Fibroblast of the conjunctiva (primary cell): ENCODE measurements at regions not wholly inside any gene's neighbourhood (a gene's known extent, or its start where the extent isn't known, plus 50 kb on each side); places are given as distances from the start of the nearest gene placed in this dataset.

Experiments used
- DNase-seq: peaks from one replicate; pipeline ENCODE4 v3.0.0-alpha.2; 2010; ENCODE audit warnings: low read depth

DNA sequence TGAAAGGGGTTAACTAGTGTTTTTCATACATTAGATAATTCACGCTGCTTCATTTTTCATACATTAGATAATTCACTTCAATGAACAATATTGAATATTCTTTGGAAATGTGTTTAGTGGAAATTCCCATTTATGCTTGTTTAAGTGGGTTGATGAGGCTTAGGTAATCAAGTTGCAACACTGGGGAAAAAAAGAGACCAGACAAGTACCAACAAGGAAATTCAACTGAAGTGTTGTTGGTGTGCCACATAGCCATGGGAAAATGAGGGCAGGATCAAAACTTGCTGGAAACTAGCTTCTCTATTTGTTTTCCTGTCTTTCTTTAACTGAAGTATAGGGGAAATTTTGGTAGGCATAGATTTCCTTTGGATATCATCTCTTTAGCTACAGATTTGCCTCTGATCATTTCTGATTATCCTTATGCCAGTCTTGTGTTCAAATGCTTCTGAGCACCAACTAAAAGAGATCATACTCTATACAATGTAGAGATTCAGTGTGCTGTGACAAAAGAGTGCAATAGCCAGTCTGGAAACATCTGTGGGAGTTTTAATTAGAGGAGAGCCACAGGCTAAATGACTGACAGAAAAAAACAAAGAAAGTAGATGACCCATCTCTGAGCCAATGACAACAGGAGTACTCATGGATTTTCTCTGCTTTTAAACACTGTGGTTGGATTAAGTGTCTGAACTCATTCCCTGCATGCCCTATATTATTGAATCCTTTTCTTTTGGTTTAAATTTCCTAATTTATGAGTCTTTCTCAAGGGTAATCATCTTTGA is 67.6 kb upstream of the CTSC start:
- DNase-seq = no peak

DNA sequence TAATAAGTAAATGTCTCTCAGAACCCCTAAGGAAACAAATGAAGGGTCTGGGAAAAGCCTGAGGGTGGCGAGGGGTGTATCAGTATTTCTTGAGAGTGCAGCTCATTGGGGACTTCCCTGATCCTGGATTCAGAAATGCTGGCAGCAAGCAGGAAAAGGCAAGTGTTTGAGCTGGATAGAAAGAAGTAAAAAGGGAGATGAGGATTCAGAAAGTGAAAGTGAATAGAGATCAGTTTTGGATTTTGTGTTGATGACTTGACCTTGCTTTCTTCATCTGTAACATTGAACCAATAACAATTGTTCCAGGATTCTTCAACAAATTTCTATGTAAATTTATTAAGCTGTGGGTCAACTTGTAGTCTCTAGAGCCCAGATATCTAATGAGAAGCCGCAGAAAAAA is 66.9 kb upstream of the CTSC start:
- DNase-seq = no peak

- DNase-seq = no peak
Measured at GRCh38 chr11:88402784-88403183, 65.2 kb upstream of the CTSC start.

DNA sequence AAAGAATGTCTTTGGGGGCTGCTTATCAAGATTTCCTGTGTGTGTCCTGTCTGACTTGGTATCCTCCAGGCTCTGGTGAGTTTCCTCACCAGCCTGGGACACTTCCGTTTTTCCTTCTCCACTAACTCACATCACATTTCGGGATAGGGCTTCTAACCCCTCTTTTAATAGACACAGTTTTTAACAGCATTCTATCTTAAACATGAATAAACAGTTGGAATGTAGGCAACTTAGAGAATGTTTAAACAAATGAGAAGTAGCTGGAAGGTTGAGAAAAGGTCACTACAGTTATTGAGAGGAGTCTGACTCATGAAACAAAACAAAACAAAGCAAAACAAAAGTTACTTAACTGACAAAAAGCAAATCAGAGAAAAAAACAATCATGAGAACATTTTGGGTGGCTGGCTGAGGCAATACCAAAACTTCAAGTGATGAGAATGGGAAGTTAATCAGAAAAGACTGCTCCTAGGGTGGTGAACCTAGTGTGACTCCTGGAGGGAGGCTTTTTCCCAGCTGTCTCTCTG is 64.7 kb upstream of the CTSC start:
- DNase-seq = peak; percentile 60

DNA sequence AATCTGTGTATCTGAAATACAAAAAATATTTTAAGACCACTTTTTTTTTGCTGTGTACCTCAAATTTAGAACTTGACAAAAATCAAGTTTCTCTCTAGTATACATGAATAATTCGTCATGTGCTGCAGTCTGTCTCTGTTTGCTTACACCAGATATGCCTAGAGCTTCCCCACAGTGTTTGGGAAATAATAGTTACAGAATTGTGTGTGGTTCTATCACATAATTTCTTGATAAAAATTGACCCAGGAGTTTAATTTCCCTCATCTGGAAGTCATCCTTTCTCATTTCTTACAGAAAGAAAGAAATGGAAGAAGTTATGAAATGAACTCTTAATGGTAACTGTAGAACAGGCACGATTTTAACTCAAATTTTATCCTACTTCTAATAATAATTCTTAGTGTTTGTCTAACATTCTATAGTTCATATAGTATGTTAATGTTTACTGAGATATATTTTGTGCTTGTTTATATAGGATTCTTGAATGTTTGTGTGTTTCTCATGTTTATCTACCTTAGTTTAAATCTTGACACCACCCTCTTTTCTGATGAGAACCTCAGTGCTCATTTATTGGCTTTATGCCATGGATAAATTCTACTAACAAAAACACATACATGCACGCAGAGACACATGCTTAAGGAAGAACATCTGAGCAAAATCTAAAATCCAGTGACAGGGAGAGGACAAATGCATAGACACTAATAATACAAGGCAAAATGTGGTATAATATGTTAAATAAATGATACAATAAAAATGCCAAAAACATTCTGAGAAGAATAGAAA is 61.4 kb upstream of the CTSC start:
- DNase-seq = no peak

DNA sequence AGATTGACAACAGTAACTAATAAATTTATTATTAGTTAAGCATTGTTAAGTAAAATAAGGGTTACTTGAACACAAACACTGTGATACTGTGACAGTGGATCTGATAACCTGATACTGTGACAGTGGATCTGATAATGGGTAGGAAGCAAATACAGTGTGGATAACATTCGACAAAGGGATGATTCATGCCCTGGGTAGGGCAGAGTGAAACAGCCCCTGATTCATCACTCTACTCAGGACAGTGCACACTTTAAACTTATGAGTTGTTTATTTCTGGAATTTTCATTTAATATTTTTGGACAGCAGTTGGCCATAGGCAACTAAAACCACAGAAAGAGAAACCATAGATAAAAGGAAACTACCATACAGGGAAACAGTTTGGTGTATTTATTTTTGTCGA is 60.8 kb upstream of the CTSC start:
- DNase-seq = peak; percentile 10

DNA sequence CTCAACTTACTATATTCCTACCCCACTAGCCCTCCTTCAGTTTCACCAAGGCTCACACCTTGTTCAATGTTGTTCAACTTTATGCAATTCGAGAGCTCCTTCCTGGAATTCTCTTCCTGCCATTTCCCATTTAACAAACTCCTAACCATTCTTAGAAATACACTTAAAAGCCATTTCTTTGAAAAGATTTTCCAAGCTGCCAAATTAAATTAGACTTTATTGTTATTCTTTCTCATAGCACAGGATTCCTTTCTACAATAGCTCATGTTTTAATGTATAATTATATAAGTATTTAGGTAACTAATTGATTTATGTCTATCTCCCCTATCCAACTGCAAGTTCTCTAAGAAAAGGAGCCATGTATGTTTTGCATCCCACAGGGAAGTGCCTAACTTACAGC is 52.7 kb upstream of the CTSC start:
- no peak for DNase-seq

GRCh38 chr11:88387957-88388356 is 50.4 kb upstream of the CTSC start:
- DNase-seq = no peak
